ENCODE measurements at regions not wholly inside any gene's neighbourhood (a gene's known extent, or its start where the extent isn't known, plus 50 kb on each side); places are given as distances from the start of the nearest gene placed in this dataset.

DNA sequence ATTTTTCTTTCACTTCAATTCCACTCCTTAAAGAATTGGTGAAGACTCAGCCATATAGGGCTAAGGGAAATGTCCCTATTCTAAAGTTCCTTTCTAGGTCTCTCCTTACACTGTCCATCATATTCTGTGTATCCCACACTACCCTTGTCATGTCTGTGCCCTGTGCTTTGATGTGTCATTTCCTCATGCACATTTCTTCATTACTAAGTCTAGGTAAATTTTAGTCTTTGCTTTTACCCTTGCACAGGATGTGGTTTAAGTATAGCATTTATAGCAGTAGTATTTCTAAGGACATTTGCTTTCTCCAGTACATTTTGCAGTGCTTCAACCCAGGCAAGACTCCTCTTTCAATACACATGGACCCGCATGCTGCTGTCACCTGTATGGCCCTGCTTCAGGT lies 221.5 kb upstream of the ACVR2A start:
- Histone ChIP-seq H3K9me3 (ENCODE audit: control insufficient read depth, insufficient read depth, low read depth, low read length) (no peaks in the 10 kb centered on the region), H3K36me3 (ENCODE audit: control insufficient read depth, insufficient read depth, low read length) (no peaks in the 10 kb centered on the region), H3K27ac (ENCODE audit: low read length) (no peak overlapping the region), H3K4me3 (ENCODE audit: low read depth in 2 of 2, low read length in 2 of 2) (no peak overlapping the region), H3K4me1 (ENCODE audit: control insufficient read depth, insufficient read depth, low read length) (no peaks in the 10 kb centered on the region), H3K27me3 (ENCODE audit: control insufficient read depth, insufficient read depth, low read length) (no peaks in the 10 kb centered on the region)
- intact Hi-C loops (cut with micrococcal nuclease; ENCODE audit: unreplicated experiment) = no loop called here
- no peak for ATAC-seq
- ChIA-PET POLR2A (no interaction called here), CTCF (no interaction called here)
- no peak for DNase-seq (ENCODE audit: low read depth, low spot score)
- in situ Hi-C loops (cut with HindIII; ENCODE audit: low pct_unique_long_range_greater_than_20kb, low sequenced_read_pairs) = no loop called here
- no TSS peak for BruUV-seq (replicated peaks)
- TF ChIP-seq, protein P1, sequence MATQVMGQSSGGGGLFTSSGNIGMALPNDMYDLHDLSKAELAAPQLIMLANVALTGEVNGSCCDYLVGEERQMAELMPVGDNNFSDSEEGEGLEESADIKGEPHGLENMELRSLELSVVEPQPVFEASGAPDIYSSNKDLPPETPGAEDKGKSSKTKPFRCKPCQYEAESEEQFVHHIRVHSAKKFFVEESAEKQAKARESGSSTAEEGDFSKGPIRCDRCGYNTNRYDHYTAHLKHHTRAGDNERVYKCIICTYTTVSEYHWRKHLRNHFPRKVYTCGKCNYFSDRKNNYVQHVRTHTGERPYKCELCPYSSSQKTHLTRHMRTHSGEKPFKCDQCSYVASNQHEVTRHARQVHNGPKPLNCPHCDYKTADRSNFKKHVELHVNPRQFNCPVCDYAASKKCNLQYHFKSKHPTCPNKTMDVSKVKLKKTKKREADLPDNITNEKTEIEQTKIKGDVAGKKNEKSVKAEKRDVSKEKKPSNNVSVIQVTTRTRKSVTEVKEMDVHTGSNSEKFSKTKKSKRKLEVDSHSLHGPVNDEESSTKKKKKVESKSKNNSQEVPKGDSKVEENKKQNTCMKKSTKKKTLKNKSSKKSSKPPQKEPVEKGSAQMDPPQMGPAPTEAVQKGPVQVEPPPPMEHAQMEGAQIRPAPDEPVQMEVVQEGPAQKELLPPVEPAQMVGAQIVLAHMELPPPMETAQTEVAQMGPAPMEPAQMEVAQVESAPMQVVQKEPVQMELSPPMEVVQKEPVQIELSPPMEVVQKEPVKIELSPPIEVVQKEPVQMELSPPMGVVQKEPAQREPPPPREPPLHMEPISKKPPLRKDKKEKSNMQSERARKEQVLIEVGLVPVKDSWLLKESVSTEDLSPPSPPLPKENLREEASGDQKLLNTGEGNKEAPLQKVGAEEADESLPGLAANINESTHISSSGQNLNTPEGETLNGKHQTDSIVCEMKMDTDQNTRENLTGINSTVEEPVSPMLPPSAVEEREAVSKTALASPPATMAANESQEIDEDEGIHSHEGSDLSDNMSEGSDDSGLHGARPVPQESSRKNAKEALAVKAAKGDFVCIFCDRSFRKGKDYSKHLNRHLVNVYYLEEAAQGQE (IDR thresholded peaks at IDR 0.05; ENCODE audit: insufficient read depth in 1 of 2, low read depth in 2 of 2, low read length in 1 of 2) = no peak
- TF ChIP-seq SIN3A (IDR thresholded peaks at IDR 0.05; ENCODE audit: borderline replicate concordance, insufficient read depth, low read depth, low read length) (no peak), TCF7L2 (IDR thresholded peaks at IDR 0.05; ENCODE audit: low read depth, low read length) (no peak), POLR2AphosphoS5 (IDR thresholded peaks at IDR 0.05; ENCODE audit: low read depth, low read length) (no peak)
- TF ChIP-seq, protein P2, sequence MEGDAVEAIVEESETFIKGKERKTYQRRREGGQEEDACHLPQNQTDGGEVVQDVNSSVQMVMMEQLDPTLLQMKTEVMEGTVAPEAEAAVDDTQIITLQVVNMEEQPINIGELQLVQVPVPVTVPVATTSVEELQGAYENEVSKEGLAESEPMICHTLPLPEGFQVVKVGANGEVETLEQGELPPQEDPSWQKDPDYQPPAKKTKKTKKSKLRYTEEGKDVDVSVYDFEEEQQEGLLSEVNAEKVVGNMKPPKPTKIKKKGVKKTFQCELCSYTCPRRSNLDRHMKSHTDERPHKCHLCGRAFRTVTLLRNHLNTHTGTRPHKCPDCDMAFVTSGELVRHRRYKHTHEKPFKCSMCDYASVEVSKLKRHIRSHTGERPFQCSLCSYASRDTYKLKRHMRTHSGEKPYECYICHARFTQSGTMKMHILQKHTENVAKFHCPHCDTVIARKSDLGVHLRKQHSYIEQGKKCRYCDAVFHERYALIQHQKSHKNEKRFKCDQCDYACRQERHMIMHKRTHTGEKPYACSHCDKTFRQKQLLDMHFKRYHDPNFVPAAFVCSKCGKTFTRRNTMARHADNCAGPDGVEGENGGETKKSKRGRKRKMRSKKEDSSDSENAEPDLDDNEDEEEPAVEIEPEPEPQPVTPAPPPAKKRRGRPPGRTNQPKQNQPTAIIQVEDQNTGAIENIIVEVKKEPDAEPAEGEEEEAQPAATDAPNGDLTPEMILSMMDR (IDR thresholded peaks at IDR 0.05) = no peak

DNA sequence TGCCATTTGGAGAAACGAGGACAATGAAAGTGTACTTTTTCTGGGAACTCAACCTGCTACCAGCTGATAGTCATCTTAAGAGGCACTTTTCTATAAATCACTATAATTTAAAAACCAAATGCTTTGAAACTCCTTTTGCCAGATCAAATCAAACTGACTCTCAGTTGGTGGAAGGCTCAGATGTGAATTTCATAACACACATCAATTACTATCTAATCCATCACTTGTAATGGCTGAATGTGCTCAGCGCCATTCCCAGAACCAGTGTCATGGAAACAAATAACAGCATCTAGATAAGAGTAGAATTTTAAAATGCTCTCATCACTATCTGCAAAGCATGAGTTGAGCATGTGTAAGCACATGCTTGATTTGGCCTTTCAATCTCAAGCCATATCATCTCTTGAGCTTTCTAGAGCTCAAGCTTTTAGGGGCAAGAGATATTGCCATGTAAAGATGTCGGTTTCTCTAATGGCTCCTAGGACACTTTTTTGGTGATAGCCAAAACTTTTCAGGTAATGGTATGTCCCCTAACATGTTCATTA lies 223.1 kb upstream of the ACVR2A start:
- CTCF ChIA-PET = no interaction called here
- H3K4me3 ChIP-seq (ENCODE audit: low read depth in 2 of 2, low read length in 2 of 2) = no peak overlapping the region
- POLR2A ChIA-PET = no interaction called here
- H3K4me1 ChIP-seq (ENCODE audit: control insufficient read depth, insufficient read depth, low read length) = no peaks in the 10 kb centered on the region
- H3K9me3 ChIP-seq (ENCODE audit: control insufficient read depth, insufficient read depth, low read depth, low read length) = no peaks in the 10 kb centered on the region
- no peak overlapping the region for H3K27ac ChIP-seq (ENCODE audit: low read length)
- intact Hi-C loops (cut with micrococcal nuclease; ENCODE audit: unreplicated experiment) = no loop called here
- H3K27me3 ChIP-seq (ENCODE audit: control insufficient read depth, insufficient read depth, low read length) = no peaks in the 10 kb centered on the region
- ATAC-seq (no peak), DNase-seq (ENCODE audit: low read depth, low spot score) (no peak)
- TF ChIP-seq, protein P2 (IDR thresholded peaks at IDR 0.05) = no peak
- no peak for TF ChIP-seq POLR2AphosphoS5 (IDR thresholded peaks at IDR 0.05; ENCODE audit: low read depth, low read length)
- TF ChIP-seq SIN3A (IDR thresholded peaks at IDR 0.05; ENCODE audit: borderline replicate concordance, insufficient read depth, low read depth, low read length) = no peak
- TF ChIP-seq, protein P1 (IDR thresholded peaks at IDR 0.05; ENCODE audit: insufficient read depth in 1 of 2, low read depth in 2 of 2, low read length in 1 of 2) = no peak
- no peak for TF ChIP-seq TCF7L2 (IDR thresholded peaks at IDR 0.05; ENCODE audit: low read depth, low read length)
- no TSS peak for BruUV-seq (replicated peaks)
- no peaks in the 10 kb centered on the region for H3K36me3 ChIP-seq (ENCODE audit: control insufficient read depth, insufficient read depth, low read length)
- in situ Hi-C loops (cut with HindIII; ENCODE audit: low pct_unique_long_range_greater_than_20kb, low sequenced_read_pairs) = no loop called here
